Hepatocyte (in vitro differentiated cells): ENCODE measurements at regions not wholly inside any gene's neighbourhood (a gene's known extent, or its start where the extent isn't known, plus 50 kb on each side); places are given as distances from the start of the nearest gene placed in this dataset.

ENCODE experiments used
- DNase-seq: peaks from one replicate; pipeline ENCODE4 v3.0.0-alpha.2; 2016; ENCODE audit warnings: low spot score
- H2AFZ ChIP-seq: fragments of 200-600 bp; sonication (generic); 2 replicates; pipeline ENCODE4 v1.6.0; 2016; ENCODE audit warnings: antibody characterized with exemption, mild to moderate bottlenecking
- H3K27ac ChIP-seq: fragments of 200-600 bp; sonication (generic); 2 replicates; pipeline ENCODE4 v1.5.1; 2016; ENCODE audit warnings: mild to moderate bottlenecking
- H3K27me3 ChIP-seq: fragments of 200-600 bp; sonication (generic); 2 replicates; pipeline ENCODE4 v1.6.1; 2016
- H3K36me3 ChIP-seq: fragments of 200-600 bp; sonication (generic); replicated peaks from 2 replicates; pipeline ENCODE4 v1.5.1; 2016; ENCODE audit warnings: low read depth; ENCODE audit not compliant: insufficient read depth
- H3K4me1 ChIP-seq: fragments of 200-600 bp; sonication (generic); 2 replicates; pipeline ENCODE4 v1.5.1; 2016; ENCODE audit warnings: mild to moderate bottlenecking, moderate library complexity; ENCODE audit not compliant: insufficient read depth
- H3K4me2 ChIP-seq: fragments of 200-600 bp; sonication (generic); 2 replicates; pipeline ENCODE4 v1.6.0; 2016
- H3K4me3 ChIP-seq: fragments of 200-600 bp; sonication (generic); 2 replicates; pipeline ENCODE4 v1.5.1; 2016; ENCODE audit warnings: mild to moderate bottlenecking
- H3K79me2 ChIP-seq: fragments of 200-600 bp; sonication (generic); 2 replicates; pipeline ENCODE4 v1.6.0; 2017; ENCODE audit warnings: mild to moderate bottlenecking
- H3K9me2 ChIP-seq: fragments of 200-600 bp; sonication (generic); replicated peaks from 2 replicates; pipeline ENCODE4 v1.6.0; 2017; ENCODE audit warnings: mild to moderate bottlenecking; ENCODE audit not compliant: insufficient read depth
- H3K9me3 ChIP-seq: fragments of 200-600 bp; sonication (generic); 2 replicates; pipeline ENCODE4 v1.5.1; 2016; ENCODE audit warnings: low read depth, mild to moderate bottlenecking
- H4K20me1 ChIP-seq: fragments of 200-600 bp; sonication (generic); 2 replicates; pipeline ENCODE4 v1.6.0; 2016; ENCODE audit warnings: mild to moderate bottlenecking; ENCODE audit not compliant: insufficient read depth, poor library complexity, severe bottlenecking
- CTCF ChIP-seq: fragments of 200-600 bp; sonication (generic); IDR thresholded peaks from 2 replicates; pipeline ENCODE4 v1.5.1; 2016; ENCODE audit warnings: antibody characterized with exemption, mild to moderate bottlenecking; ENCODE audit not compliant: poor library complexity
- EZH2 ChIP-seq: fragments of 200-600 bp; sonication (generic); IDR thresholded peaks from 2 replicates; pipeline ENCODE4 v1.6.1; 2016; ENCODE audit warnings: antibody characterized with exemption, mild to moderate bottlenecking, borderline replicate concordance
- EZH2phosphoT487 ChIP-seq: fragments of 200-600 bp; sonication (generic); IDR thresholded peaks from one replicate; pipeline ENCODE4 v1.6.1; 2018; ENCODE audit warnings: antibody characterized with exemption, mild to moderate bottlenecking, low read depth, moderate library complexity; ENCODE audit not compliant: unreplicated experiment, severe bottlenecking
- WGBS: methylation state at CpG from one replicate; pipeline ENCODE4 v1.1.6; 2016; ENCODE audit warnings: low lambda C conversion rate; ENCODE audit errors: missing lambda C conversion rate; 5-methylcytosine and 5-hydroxymethylcytosine counted together

GRCh38 chr5:34516686-34517085 lies 139.4 kb upstream of the RAI14 start:
- Histone ChIP-seq H3K4me2 (no peak overlapping the region), H3K4me3 (no peak overlapping the region), H3K36me3 (no peaks in the 10 kb centered on the region), H2AFZ (no peak overlapping the region), H3K79me2 (no peaks in the 10 kb centered on the region), H3K27ac (no peak overlapping the region), H4K20me1 (no peaks in the 10 kb centered on the region), H3K27me3 (no peaks in the 10 kb centered on the region), H3K4me1 (peaks cover 4% of the 10 kb centered on the region), H3K9me2 (no peaks in the 10 kb centered on the region), H3K9me3 (no peaks in the 10 kb centered on the region)
- TF ChIP-seq EZH2 (no peak), EZH2phosphoT487 (no peak), CTCF (no peak)
- 93% methylated on average over 6 of the region's 6 CpGs for WGBS
- DNase-seq = no peak

- H3K9me2 ChIP-seq = no peaks in the 10 kb centered on the region
- H3K9me3 ChIP-seq = no peaks in the 10 kb centered on the region
- no peak overlapping the region for H3K4me3 ChIP-seq
- H3K79me2 ChIP-seq = no peaks in the 10 kb centered on the region
- no peaks in the 10 kb centered on the region for H4K20me1 ChIP-seq
- WGBS = 69% methylated on average over 2 of the region's 2 CpGs
- H3K27me3 ChIP-seq = no peaks in the 10 kb centered on the region
- H3K27ac ChIP-seq = no peak overlapping the region
- TF ChIP-seq EZH2phosphoT487 = no peak
- no peak for TF ChIP-seq EZH2
- no peak for TF ChIP-seq CTCF
- DNase-seq = no peak
- no peak overlapping the region for H3K4me2 ChIP-seq
- peaks cover 3% of the 10 kb centered on the region for H3K4me1 ChIP-seq
- H2AFZ ChIP-seq = no peak overlapping the region
- H3K36me3 ChIP-seq = no peaks in the 10 kb centered on the region
These were observed 138.9 kb upstream of the RAI14 start for GRCh38 chr5:34517249-34517648.

GRCh38 chr5:34519489-34520220 lies 136.5 kb upstream of the RAI14 start:
- no peak overlapping the region for H3K27ac ChIP-seq
- H3K4me3 ChIP-seq = no peak overlapping the region
- no peaks in the 10 kb centered on the region for H3K36me3 ChIP-seq
- H3K4me1 ChIP-seq = peaks cover 5% of the 10 kb centered on the region
- no peaks in the 10 kb centered on the region for H3K9me3 ChIP-seq
- no peak overlapping the region for H3K4me2 ChIP-seq
- DNase-seq = no peak
- H2AFZ ChIP-seq = no peak overlapping the region
- H3K9me2 ChIP-seq = no peaks in the 10 kb centered on the region
- H3K79me2 ChIP-seq = no peaks in the 10 kb centered on the region
- 65% methylated on average over 3 of the region's 3 CpGs for WGBS
- no peaks in the 10 kb centered on the region for H4K20me1 ChIP-seq
- no peaks in the 10 kb centered on the region for H3K27me3 ChIP-seq
- TF ChIP-seq CTCF (no peak), EZH2phosphoT487 (no peak), EZH2 (no peak)
